ENCODE measurements at regions not wholly inside any gene's neighbourhood (a gene's known extent, or its start where the extent isn't known, plus 50 kb on each side); places are given as distances from the start of the nearest gene placed in this dataset.

GRCh38 chr11:82406611-82407010, 327.1 kb downstream of the FAM181B start:
- no peak for TF ChIP-seq EGR1 (IDR thresholded peaks at IDR 0.05)
- TF ChIP-seq CREB1 (IDR thresholded peaks at IDR 0.05; ENCODE audit: low read depth) = no peak
- TF ChIP-seq EP300 (IDR thresholded peaks at IDR 0.05; ENCODE audit: borderline replicate concordance) = no peak
- TF ChIP-seq CEBPB (IDR thresholded peaks at IDR 0.05) = no peak
- TF ChIP-seq USF1 (IDR thresholded peaks at IDR 0.05) = no peak

Measured in Ishikawa (cell line).